ENCODE measurements at regions not wholly inside any gene's neighbourhood (a gene's known extent, or its start where the extent isn't known, plus 50 kb on each side); places are given as distances from the start of the nearest gene placed in this dataset.

DNA sequence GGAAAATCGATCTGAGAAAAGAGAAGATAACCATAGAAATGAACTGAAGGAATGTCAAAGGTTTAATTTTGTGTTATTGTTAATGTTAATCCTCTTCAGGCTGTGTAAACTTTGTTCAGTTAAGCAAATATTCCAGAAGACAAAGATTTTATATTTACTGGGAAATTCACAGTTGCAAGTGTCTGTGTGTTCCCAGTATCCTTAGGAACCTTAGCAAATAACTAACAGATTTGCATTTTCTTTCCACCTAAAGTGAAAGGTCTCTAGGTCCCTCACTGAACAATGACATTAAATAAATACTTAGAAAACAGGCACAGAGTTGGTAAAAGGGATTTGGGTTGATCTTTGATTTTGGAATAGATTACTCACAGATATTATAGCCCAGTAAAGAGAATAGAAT lies 324.7 kb downstream of the C4orf33 start:
- no peaks in the 10 kb centered on the region for H3K4me1 Mint-ChIP-seq (ENCODE audit: low read depth, unreplicated experiment)
- no peak for DNase-seq
- intact Hi-C loops (cut with micrococcal nuclease; ENCODE audit: unreplicated experiment): no loop called here
- no peaks in the 10 kb centered on the region for H3K36me3 ChIP-seq (ENCODE audit: control insufficient read depth, insufficient read depth, low read length)
- TF ChIP-seq, protein P1, sequence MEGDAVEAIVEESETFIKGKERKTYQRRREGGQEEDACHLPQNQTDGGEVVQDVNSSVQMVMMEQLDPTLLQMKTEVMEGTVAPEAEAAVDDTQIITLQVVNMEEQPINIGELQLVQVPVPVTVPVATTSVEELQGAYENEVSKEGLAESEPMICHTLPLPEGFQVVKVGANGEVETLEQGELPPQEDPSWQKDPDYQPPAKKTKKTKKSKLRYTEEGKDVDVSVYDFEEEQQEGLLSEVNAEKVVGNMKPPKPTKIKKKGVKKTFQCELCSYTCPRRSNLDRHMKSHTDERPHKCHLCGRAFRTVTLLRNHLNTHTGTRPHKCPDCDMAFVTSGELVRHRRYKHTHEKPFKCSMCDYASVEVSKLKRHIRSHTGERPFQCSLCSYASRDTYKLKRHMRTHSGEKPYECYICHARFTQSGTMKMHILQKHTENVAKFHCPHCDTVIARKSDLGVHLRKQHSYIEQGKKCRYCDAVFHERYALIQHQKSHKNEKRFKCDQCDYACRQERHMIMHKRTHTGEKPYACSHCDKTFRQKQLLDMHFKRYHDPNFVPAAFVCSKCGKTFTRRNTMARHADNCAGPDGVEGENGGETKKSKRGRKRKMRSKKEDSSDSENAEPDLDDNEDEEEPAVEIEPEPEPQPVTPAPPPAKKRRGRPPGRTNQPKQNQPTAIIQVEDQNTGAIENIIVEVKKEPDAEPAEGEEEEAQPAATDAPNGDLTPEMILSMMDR (IDR thresholded peaks at IDR 0.05; ENCODE audit: insufficient read depth in 1 of 2, low read depth in 1 of 2, low read length in 1 of 2, severe bottlenecking in 1 of 2, unreplicated experiment in 1 of 2): no peak
- no peaks in the 10 kb centered on the region for H3K9me3 Mint-ChIP-seq (ENCODE audit: unreplicated experiment)
- H3K9me3 ChIP-seq: no peaks in the 10 kb centered on the region
- BruUV-seq (replicated peaks): no TSS peak
- no peaks in the 10 kb centered on the region for H3K4me1 ChIP-seq
- H3K27ac Mint-ChIP-seq (ENCODE audit: unreplicated experiment): no peak overlapping the region
- H3K27me3 ChIP-seq (replicated peaks; ENCODE audit: control insufficient read depth, insufficient read depth, low read length): no peaks in the 10 kb centered on the region
- no peak overlapping the region for H3K4me3 Mint-ChIP-seq (ENCODE audit: unreplicated experiment)
- peaks cover 8% of the 10 kb centered on the region for H3K27me3 Mint-ChIP-seq (ENCODE audit: insufficient read depth, unreplicated experiment)
- POLR2A ChIA-PET: no interaction called here
- no peaks in the 10 kb centered on the region for H3K36me3 Mint-ChIP-seq (ENCODE audit: insufficient read depth, unreplicated experiment)
- no peak overlapping the region for H3K4me3 ChIP-seq (ENCODE audit: low read depth, low read length)
- CTCF ChIA-PET: no interaction called here

DNA sequence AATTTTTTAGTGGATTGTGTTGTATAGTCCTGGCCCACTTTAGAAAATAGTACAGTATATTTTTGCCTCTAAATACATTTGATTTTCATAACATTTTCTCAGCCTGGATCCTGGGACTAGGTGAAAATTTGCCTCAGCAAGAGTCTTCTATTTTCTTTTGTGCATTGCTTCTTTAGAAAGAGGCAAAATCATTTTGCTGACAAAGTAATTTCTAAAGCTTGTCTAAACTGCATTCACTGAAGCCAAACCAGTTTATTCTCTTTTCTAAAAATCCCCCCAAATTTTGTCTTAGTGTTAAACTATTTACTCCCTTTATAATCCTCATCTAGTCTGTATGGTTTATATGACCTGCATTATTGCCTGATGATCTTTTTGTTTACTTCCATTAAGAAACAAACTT lies 326.3 kb downstream of the C4orf33 start:
- no peak for DNase-seq
- Mint-ChIP-seq H3K9me3 (ENCODE audit: unreplicated experiment) (no peaks in the 10 kb centered on the region), H3K27ac (ENCODE audit: unreplicated experiment) (no peak overlapping the region), H3K4me1 (ENCODE audit: low read depth, unreplicated experiment) (no peaks in the 10 kb centered on the region), H3K36me3 (ENCODE audit: insufficient read depth, unreplicated experiment) (no peaks in the 10 kb centered on the region), H3K4me3 (ENCODE audit: unreplicated experiment) (no peak overlapping the region), H3K27me3 (ENCODE audit: insufficient read depth, unreplicated experiment) (peaks cover 8% of the 10 kb centered on the region)
- CTCF ChIA-PET: no interaction called here
- intact Hi-C loops (cut with micrococcal nuclease; ENCODE audit: unreplicated experiment): no loop called here
- no TSS peak for BruUV-seq (replicated peaks)
- H3K36me3 ChIP-seq (ENCODE audit: control insufficient read depth, insufficient read depth, low read length): no peaks in the 10 kb centered on the region
- H3K27me3 ChIP-seq (replicated peaks; ENCODE audit: control insufficient read depth, insufficient read depth, low read length): no peaks in the 10 kb centered on the region
- no peaks in the 10 kb centered on the region for H3K4me1 ChIP-seq
- H3K4me3 ChIP-seq (ENCODE audit: low read depth, low read length): no peak overlapping the region
- TF ChIP-seq, protein P1 (IDR thresholded peaks at IDR 0.05; ENCODE audit: insufficient read depth in 1 of 2, low read depth in 1 of 2, low read length in 1 of 2, severe bottlenecking in 1 of 2, unreplicated experiment in 1 of 2): no peak
- H3K9me3 ChIP-seq: no peaks in the 10 kb centered on the region
- POLR2A ChIA-PET: no interaction called here

DNA sequence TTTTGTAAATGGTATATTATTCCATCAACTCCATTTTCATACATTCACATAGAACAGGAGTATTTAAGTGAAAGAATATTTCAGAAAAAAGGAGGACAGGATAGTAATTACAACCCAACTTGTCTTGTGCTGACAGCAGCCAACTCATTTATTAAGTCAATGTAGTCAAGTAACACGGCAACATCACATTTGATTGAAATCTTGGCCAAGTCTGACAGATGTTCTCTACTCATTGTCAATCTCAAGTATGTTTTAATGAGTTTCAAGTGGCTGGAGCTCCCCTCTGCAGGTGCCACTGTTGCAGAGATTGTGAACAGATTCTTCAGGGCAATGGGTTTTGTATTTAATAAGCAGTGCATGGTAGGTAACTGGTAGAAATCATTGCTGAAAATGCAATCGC lies 332.5 kb downstream of the C4orf33 start:
- Mint-ChIP-seq H3K9me3 (ENCODE audit: unreplicated experiment) (no peaks in the 10 kb centered on the region), H3K27me3 (ENCODE audit: insufficient read depth, unreplicated experiment) (peaks cover 2% of the 10 kb centered on the region), H3K4me3 (ENCODE audit: unreplicated experiment) (no peak overlapping the region), H3K27ac (ENCODE audit: unreplicated experiment) (no peak overlapping the region), H3K4me1 (ENCODE audit: low read depth, unreplicated experiment) (no peaks in the 10 kb centered on the region), H3K36me3 (ENCODE audit: insufficient read depth, unreplicated experiment) (no peaks in the 10 kb centered on the region)
- Histone ChIP-seq H3K36me3 (ENCODE audit: control insufficient read depth, insufficient read depth, low read length) (no peaks in the 10 kb centered on the region), H3K4me1 (no peaks in the 10 kb centered on the region), H3K4me3 (ENCODE audit: low read depth, low read length) (no peak overlapping the region), H3K27me3 (replicated peaks; ENCODE audit: control insufficient read depth, insufficient read depth, low read length) (no peaks in the 10 kb centered on the region), H3K9me3 (no peaks in the 10 kb centered on the region)
- ChIA-PET CTCF (interaction anchor here (0.6 kb wide), 1 partner anchor 85 kb away, joined by 3 read pairs; no protein-coding TSS in a partner anchor), POLR2A (no interaction called here)
- intact Hi-C loops (cut with micrococcal nuclease; ENCODE audit: unreplicated experiment): no loop called here
- TF ChIP-seq, protein P1 (IDR thresholded peaks at IDR 0.05; ENCODE audit: insufficient read depth in 1 of 2, low read depth in 1 of 2, low read length in 1 of 2, severe bottlenecking in 1 of 2, unreplicated experiment in 1 of 2): no peak
- DNase-seq: no peak
- BruUV-seq (replicated peaks): no TSS peak

All from Caco-2 (cell line).